ENCODE measurements at regions not wholly inside any gene's neighbourhood (a gene's known extent, or its start where the extent isn't known, plus 50 kb on each side); places are given as distances from the start of the nearest gene placed in this dataset.

DNA sequence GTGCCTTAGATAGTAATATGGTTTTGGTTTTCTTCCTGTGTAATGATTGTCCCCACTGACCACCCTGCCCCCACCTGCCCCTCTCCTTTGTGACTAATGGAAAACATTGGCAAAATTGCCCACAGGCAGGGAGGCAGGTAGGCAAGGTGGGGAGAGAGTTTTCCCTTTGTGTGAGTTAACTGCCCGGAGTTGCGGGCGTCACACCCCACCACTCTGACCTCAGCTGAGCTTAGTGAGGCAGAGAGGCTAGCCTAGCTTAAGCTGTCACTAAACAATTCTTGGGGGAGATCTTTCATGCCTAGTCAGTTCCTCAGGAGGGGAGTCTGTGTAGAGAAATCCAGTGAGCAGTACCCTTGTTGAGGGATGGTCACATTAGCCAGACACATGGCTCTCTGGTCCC, 245.3 kb downstream of the BCOR start:
- H2AFZ ChIP-seq (ENCODE audit: low read depth, low read length) = no peak overlapping the region
- BruUV-seq (replicated peaks) = no TSS peak
- no peaks in the 10 kb centered on the region; the same call in 2 of the 3 replicates for H3K79me2 ChIP-seq (ENCODE audit: control insufficient read depth, insufficient read depth, low read length)
- no peaks in the 10 kb centered on the region for H3K36me3 ChIP-seq (ENCODE audit: control insufficient read depth, insufficient read depth, low read length)
- H3K9me1 ChIP-seq (ENCODE audit: control insufficient read depth, insufficient read depth, low read length) = no peaks in the 10 kb centered on the region
- H3K27me3 ChIP-seq (ENCODE audit: control insufficient read depth in 2 of 2, insufficient read depth in 2 of 2, low read length in 2 of 2) = no peaks in the 10 kb centered on the region
- peaks cover 29 to 74% of the 10 kb centered on the region in 2 experiments for H3K4me1 ChIP-seq (replicated peaks in 1 of 2; ENCODE audit: control insufficient read depth in 2 of 2, insufficient read depth in 2 of 2, low read length in 2 of 2)
- DNase-seq (ENCODE audit: extremely low read depth in 1 of 4, low spot score in 3 of 4) (no peak), FAIRE-seq (no peak), ATAC-seq (no peak)
- no peaks in the 10 kb centered on the region for H4K20me1 ChIP-seq (replicated peaks; ENCODE audit: control insufficient read depth, insufficient read depth, low read length)
- intact Hi-C loops (cut with micrococcal nuclease) (loop anchor here (10.0 kb wide), 1 partner anchor 118 kb away; no protein-coding TSS in a partner anchor), in situ Hi-C loops (cut with MboI) (no loop called here)
- H3K9me3 ChIP-seq (replicated peaks; ENCODE audit: control insufficient read depth, insufficient read depth, low read depth, low read length) = no peaks in the 10 kb centered on the region
- H3K4me3 ChIP-seq = no peak overlapping the region
- ChIA-PET CTCF (ENCODE audit: low intra/inter-chr PET ratio) (no interaction called here), POLR2A (interaction anchor here (0.6 to 1.1 kb wide), 2 partner anchors 19 to 21 kb away, joined by 3 read pairs; no protein-coding TSS in a partner anchor)
- peak overlapping the region; percentile 25 to 35; a peak in 2 of 4 replicates for H3K9ac ChIP-seq (ENCODE audit: insufficient read depth in 1 of 2, low read depth in 2 of 2, low read length in 2 of 2)
- no peak overlapping the region for H3K4me2 ChIP-seq (ENCODE audit: insufficient read depth, low read length)
- no peak overlapping the region; the same call in 2 of the 3 replicates for H3K27ac ChIP-seq (ENCODE audit: extremely low read depth, low read depth, low read length)
- no peak for TF ChIP-seq TSC22D4 (tag; IDR thresholded peaks at IDR 0.05)
- TF ChIP-seq ZNF639 (CRISPR knock-in tag; conservative IDR thresholded peaks at IDR 0.05 in 1 of 2, IDR thresholded peaks at IDR 0.05 in 1 of 2) = no peak
- 69% methylated on average over 3 of the region's 3 CpGs for WGBS (ENCODE audit: insufficient coverage, low coverage, missing lambda C conversion rate)
